ENCODE measurements at regions not wholly inside any gene's neighbourhood (a gene's known extent, or its start where the extent isn't known, plus 50 kb on each side); places are given as distances from the start of the nearest gene placed in this dataset.

- no peak for TF ChIP-seq CTCF (conservative IDR thresholded peaks at IDR 0.05; ENCODE audit: low read depth, low read length)
- TF ChIP-seq POLR2A (IDR thresholded peaks at IDR 0.05; ENCODE audit: low read depth, low read length), result no peak
- no peak for TF ChIP-seq CEBPB (IDR thresholded peaks at IDR 0.05; ENCODE audit: low read depth, low read length)
- TF ChIP-seq RCOR1 (IDR thresholded peaks at IDR 0.05; ENCODE audit: insufficient replicate concordance, low read length), result no peak
- TF ChIP-seq SMC3 (IDR thresholded peaks at IDR 0.05; ENCODE audit: low read depth, low read length), result no peak
- TF ChIP-seq RFX5 (IDR thresholded peaks at IDR 0.05; ENCODE audit: low read depth, low read length), result no peak
Observed at GRCh38 chr14:62364800-62365280, 602.6 kb downstream of the SNAPC1 start.

Data from IMR-90 (cell line).